NB4 (cell line): ENCODE measurements at regions not wholly inside any gene's neighbourhood (a gene's known extent, or its start where the extent isn't known, plus 50 kb on each side); places are given as distances from the start of the nearest gene placed in this dataset.

Experiments used
- DNase-seq: peaks from one replicate; pipeline ENCODE4 v3.0.0; 2010; ENCODE audit warnings: low read depth
- H3K4me3 ChIP-seq: one replicate; pipeline ENCODE4 v1.5.1; 2011; ENCODE audit warnings: mild to moderate bottlenecking, low read depth, low read length, moderate library complexity
- MYC ChIP-seq: IDR thresholded peaks from 2 replicates; pipeline ENCODE4 v1.6.1; 2011; ENCODE audit warnings: low read depth, low read length
- POLR2A ChIP-seq: IDR thresholded peaks from 2 replicates; pipeline ENCODE4 v1.6.1; 2011; ENCODE audit warnings: mild to moderate bottlenecking; ENCODE audit not compliant: insufficient read length; ENCODE audit errors: extremely low read depth
- TF ChIP-seq, protein P1 (sequence below): IDR thresholded peaks from 2 replicates; pipeline ENCODE4 v1.6.1; 2011; ENCODE audit warnings: low read depth, low read length
- TF ChIP-seq, protein P2 (sequence below): IDR thresholded peaks from one replicate; pipeline ENCODE4 v1.5.1; 2012; ENCODE audit warnings: low read depth, low read length

DNA sequence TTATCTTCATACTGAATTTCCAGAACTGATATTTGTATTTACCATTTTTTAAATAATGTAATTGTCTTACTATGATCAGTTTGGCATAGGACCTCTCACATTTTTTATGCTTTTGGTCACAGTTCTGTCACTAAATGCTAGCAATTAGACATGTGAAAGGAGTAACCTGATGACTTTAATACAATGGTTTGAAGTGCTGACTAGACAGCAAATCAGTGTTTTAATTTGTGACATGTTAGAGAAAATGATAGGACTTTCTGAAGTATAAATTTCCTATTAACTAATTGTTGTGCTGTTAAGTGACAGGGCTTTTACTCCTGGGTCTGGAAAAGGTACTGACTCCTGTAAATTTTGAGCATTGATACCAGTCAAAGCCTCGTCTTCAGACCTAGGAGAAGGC lies 117.5 kb downstream of the ZNF330 start:
- H3K4me3 ChIP-seq, result no peak overlapping the region
- TF ChIP-seq, protein P1, sequence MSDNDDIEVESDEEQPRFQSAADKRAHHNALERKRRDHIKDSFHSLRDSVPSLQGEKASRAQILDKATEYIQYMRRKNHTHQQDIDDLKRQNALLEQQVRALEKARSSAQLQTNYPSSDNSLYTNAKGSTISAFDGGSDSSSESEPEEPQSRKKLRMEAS, result no peak
- TF ChIP-seq POLR2A, result no peak
- TF ChIP-seq, protein P2, sequence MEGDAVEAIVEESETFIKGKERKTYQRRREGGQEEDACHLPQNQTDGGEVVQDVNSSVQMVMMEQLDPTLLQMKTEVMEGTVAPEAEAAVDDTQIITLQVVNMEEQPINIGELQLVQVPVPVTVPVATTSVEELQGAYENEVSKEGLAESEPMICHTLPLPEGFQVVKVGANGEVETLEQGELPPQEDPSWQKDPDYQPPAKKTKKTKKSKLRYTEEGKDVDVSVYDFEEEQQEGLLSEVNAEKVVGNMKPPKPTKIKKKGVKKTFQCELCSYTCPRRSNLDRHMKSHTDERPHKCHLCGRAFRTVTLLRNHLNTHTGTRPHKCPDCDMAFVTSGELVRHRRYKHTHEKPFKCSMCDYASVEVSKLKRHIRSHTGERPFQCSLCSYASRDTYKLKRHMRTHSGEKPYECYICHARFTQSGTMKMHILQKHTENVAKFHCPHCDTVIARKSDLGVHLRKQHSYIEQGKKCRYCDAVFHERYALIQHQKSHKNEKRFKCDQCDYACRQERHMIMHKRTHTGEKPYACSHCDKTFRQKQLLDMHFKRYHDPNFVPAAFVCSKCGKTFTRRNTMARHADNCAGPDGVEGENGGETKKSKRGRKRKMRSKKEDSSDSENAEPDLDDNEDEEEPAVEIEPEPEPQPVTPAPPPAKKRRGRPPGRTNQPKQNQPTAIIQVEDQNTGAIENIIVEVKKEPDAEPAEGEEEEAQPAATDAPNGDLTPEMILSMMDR, result no peak
- TF ChIP-seq MYC, result no peak
- DNase-seq, result no peak

DNA sequence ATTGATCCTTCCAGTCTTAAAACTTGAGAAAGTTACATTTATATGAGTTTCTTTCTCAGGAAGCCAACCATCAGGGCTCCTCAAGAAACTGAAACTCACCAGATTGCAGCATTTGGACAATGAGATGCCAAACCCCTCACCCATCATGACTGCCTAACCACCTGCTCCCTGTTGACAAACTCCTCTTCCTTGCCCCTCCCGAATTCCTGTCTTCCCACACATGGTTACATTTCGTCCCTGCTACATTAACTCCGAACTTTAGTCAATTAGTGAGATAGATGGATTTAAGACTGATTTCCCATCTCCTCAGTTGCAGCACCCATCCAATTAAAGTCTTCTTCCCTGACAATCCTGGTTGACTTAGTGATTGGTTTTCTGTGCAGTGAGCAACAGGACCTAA lies 118.7 kb downstream of the ZNF330 start:
- no peak for DNase-seq
- no peak overlapping the region for H3K4me3 ChIP-seq
- TF ChIP-seq, protein P1, result no peak
- TF ChIP-seq POLR2A (no peak), MYC (no peak)

DNA sequence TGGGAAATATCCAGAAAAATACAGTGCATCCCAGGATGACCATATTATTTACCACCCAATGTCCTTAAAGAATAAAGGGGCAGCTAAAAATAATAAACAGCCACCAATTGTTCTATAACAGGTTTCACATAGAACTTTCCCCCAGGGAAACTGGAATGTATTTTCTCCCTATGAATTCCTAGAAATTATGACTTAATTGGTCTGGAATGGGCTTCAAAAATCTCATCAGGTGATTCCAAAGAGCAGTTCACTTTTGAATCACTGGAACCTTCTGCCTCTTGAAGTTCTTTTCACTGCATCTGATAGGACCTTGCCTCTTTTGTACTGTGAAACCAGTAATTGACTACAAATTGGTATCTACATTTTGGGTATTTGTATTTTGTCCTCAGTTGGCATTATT lies 119.3 kb downstream of the ZNF330 start:
- TF ChIP-seq, protein P2, result no peak
- no peak for TF ChIP-seq MYC
- TF ChIP-seq, protein P1, result no peak
- TF ChIP-seq POLR2A, result no peak
- DNase-seq, result no peak

DNA sequence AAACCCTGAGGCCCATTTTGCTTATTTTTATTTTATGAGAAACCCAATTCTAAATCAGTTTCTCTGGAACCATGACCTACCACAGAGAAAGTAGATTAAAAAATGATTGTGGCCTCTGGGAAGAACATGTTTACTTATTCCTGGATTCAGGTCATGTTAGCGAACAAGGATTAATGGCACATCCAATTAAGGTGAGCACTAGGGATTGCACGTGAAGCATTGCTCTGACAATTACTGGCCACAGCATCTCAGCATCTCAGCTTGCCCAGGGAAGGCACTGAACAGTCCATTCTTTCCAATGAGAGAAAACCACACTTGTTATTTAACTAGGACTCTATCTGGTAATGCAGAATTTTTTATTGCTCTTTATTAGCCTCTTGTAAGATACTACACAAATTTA lies 119.8 kb downstream of the ZNF330 start:
- TF ChIP-seq POLR2A, result no peak
- TF ChIP-seq MYC, result no peak
- TF ChIP-seq, protein P2, result no peak
- TF ChIP-seq, protein P1, result no peak
- no peak overlapping the region for H3K4me3 ChIP-seq
- DNase-seq, result no peak

More for the DNA sequence above, 119.3 kb downstream of the ZNF330 start:
- H3K4me3 ChIP-seq, result no peak overlapping the region

DNA sequence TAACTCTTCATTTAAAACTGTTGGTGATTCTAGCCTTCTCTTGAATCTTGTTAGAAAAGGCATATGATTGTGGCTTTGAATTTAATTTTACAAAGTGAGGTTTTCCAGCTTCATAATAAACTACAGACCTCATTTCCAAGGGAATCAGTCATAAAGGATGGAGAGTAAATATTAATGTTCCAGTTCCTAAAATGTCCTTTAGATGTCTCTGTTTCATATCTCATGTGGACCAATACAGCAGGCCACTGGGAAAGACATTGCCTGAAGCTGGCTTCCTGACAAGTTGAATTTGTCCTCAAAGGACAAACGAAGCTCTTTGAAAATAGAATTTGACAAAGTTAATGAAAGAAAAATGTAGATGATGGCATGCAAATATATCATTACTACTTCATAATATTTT lies 125.4 kb downstream of the ZNF330 start:
- TF ChIP-seq, protein P2, result peak; percentile 6
- TF ChIP-seq, protein P1, result no peak
- DNase-seq, result peak; percentile 48
- no peak overlapping the region for H3K4me3 ChIP-seq

DNA sequence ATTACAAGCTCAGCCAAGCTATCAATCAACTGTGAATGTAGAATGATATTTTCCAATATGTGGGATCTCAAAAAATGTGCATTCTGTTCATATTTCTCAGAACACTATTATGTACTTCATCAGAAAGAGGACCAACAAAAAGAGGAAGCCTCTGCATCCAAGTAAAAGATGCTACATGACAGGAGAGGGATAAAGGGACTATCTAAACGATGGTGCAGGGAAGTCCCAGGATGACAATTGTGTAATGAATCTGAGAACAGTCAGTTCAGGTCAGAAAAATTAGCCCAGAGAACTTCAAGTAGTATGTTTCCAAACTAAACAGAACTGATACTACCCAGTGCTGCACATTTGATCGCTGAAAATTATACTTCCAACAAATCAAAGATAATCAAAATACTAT lies 127.0 kb downstream of the ZNF330 start:
- H3K4me3 ChIP-seq, result no peak overlapping the region
- no peak for DNase-seq
- TF ChIP-seq, protein P1, result no peak

DNA sequence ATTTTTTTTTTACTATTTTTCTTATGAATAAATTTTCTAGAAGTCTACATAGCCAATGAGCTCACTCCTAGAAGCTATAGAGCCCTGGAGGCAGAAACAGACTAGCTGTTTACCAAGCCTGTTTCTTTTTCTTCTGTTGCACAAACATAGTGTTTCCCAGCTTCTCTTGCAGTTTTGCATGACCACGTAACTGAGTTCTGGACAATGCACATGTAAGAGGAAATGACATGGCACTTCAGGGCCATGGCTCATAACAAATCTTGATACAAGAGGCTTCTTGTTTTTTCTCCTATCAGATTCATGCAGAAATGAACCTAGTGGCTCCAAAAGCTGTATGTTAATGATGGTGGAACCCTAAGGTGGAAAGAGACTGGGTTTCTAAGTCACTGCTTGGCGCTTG lies 127.4 kb downstream of the ZNF330 start:
- TF ChIP-seq, protein P2, result no peak
- TF ChIP-seq MYC (no peak), POLR2A (no peak)
- TF ChIP-seq, protein P1, result 0 out of 2 replicates have a peak, but pooled peaks have one; percentile 6
- DNase-seq, result peak; percentile 52
- H3K4me3 ChIP-seq, result no peak overlapping the region
